Muscle of arm (tissue), 1 donor: ENCODE measurements at regions not wholly inside any gene's neighbourhood (a gene's known extent, or its start where the extent isn't known, plus 50 kb on each side); places are given as distances from the start of the nearest gene placed in this dataset.

Experiments used
- DNase-seq: peaks from one replicate; pipeline ENCODE4 v3.0.0-alpha.2; 2013

DNA sequence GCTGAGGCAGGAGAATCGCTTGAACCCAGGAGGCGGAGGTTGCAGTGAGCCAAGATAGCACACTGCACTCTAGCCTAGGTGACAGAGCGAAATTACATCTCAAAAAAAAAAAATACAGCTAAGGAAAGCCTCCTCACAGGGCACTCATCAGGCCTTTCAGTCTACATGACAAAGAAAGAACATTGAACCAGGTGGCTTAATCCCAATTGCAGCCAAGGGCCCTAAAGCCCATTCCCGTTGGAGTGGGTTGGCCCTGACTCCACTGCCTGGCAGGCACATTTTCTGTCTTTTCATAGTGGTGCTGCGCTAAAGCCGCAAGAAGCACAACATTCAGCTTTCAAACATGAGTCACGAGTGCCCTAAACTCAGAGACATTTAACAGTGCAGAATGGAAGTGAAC lies 372.5 kb downstream of the RNF144A start:
- no peak for DNase-seq

DNA sequence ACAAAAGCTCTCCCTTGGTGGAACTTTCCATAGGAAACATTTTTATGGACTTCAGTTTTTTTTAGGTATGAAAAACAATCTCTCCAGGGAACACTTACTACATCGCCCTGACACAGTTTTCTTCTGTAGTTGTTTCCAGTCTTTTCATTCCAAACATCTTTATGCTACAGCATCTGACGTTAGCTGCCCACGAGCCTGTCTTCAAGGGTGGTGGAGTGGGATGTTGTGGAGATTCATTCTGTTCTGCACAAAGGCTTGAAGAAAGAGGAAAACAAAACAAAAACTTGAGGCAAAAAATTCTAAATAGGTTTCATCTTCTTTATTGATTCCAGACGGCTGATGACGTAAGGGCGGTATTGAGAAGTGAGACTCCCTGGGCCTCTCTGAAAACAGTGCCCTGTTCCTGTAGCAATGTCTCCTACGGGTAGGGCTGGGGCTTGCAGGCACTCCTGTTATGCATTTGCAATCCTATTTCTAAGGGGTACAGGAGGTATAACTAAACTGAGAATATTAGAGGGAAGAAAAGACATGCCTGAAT lies 375.0 kb downstream of the RNF144A start:
- no peak for DNase-seq

DNA sequence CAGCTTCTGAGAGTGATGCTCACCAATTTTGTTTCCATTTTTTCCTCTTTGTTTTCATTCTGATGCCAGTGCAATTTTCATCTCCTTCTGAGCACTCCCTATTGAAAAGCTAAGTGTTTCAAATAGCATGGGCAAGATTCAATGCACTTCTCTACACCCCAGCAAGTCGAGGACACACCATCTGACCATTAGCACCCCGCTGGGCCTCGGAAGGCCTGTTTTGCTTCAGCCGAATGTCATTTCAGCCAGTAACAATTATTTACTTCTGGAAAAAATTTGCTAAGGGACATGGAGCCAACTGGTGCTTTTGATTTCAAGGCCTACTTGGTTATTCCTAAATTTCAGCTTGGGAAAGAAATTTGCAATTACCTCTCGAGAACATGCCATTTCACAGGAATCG lies 392.4 kb downstream of the RNF144A start:
- no peak for DNase-seq

DNA sequence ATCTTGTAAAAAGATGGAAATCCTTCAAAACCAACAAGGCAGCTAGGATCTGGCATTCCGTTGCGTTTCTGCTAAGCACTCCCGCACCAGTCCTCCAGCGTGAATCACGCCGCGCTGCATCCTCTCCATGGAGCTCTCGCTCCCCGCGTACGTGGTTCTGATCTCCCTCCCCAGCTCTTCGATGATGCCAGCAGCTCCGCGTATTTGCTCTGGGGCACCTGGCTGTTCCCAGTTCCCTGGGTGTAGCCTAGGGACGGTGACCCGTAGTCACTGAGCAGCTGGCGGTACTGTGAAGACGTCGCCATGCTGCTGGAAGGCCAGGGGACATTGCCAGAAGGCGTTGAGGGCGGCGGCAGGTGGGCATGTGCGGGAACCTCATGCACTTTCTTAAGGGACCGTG lies 407.5 kb downstream of the RNF144A start:
- no peak for DNase-seq

DNA sequence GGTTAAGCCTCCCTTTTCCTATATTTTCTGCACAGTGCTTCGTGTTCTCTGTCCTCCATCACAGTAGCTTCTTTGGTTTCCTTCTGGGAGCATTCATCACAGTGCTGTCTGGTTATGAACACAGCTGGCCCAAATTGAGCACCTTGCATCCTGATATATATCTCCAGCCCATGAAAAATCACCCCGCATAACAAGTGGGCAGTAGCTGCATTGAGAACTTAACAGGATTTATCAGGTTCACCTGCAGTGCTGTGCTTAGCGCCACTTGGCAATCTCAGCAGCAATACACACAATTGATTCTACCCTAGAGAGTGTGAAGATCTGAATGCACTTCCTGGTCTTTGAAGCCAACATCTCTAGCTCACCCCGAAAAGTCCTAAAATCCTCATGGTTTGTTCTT lies 408.0 kb downstream of the RNF144A start:
- no peak for DNase-seq

DNA sequence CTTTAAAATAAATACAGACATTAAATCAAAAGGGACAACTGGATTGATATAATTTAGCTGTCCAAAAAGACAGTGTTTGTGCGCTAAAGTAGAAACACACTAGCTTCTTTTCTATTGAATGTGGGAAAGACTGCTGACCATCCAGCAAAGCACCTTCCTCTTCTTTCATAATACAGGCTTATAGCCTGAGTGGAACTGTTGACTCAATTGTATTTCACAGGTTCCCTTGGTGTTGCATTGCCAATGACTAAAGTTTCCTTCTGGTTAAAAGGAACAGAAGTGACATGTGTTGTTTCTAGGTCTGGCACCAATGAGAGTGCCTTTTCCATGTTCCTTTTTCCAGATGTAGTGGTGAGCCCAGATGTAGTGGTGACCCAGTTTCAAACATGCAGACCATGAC lies 412.3 kb downstream of the RNF144A start:
- DNase-seq = no peak

DNA sequence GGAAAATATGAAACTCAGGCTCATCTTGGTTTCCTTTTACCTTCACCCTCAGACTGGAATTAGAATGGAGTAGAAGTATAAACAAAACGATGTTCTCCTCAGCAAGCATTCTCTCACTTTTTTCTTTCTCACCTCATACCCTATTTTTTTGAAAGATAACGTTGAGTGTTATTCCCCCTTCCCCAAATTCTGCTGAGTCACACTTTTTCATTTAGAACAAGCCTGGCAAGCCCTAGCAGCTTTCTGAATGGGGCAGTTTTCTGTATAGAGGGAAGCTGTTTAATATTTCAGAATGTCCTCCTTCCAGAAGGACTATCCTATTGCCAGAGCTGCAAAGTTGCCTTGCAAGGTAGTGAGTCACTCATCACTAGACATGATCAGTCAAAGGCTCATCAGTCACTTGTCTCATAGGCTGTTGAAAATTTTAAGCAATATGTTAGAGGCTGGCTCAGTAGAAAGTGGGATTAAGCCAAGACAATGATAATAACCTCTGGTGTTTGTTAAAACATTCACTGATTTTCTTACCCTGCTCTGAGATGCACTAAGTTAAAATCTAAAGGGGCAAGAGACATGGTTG lies 416.1 kb downstream of the RNF144A start:
- no peak for DNase-seq

DNA sequence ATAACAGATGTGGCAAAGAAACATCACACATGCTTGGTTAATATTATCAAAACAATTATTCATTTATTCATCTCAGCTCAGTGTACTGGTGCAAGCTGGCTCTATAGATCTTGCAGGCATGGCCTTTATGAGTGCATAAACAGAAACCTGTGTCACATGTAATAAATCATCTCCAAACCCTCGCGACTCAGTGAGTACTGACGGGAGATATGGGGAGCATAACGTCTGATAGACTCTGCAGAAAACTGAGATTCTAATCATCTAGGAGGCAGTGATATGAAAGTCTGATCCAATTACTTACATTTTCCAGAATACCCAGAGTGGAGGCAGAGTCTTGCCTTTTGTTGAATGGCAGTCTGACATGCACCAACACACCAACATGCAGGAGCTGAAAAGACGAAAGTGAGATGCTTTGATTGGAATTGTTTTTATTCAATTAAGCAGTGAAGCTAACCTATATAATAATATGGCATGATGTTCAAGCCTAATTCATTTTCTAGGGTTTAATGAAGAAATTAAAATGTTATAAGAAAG lies 416.8 kb downstream of the RNF144A start:
- DNase-seq = no peak

DNA sequence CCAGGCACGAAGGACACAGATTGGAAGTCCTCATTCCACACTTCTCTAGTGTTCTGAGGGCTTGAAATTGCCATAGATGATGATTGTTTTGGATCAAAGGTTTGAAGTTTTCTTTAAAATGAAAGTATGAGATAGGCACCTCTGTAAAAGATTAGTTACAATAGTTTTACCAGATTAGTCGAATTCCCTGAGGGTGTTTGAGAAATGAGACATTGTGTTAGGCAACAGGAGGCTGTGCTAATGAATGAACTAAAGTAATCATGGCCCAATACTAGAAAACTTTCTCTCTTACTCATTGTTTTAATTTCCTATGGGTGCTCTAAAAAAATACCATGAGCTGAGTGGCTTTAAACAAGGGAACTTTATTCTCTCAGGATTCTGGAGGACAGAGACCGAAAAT lies 421.7 kb downstream of the RNF144A start:
- no peak for DNase-seq

DNA sequence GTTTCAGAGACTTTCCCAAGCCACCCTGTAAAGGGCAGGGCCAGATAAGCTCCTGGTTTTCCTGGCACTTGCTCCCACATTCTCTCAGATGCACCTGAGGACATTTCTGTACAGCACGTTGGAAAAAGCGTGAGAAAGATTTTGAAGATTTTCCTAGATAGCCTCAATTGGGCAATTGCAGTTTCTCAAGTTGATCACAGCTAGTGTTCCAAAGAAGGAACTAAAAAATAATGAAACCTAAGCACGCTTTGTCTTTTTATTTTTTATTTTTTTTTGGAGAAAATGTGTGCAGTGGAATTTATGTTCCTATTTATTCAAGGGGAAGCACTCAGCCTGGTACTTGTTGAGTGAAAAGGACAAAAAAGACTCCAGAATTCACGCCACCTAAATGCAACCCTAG lies 429.1 kb downstream of the RNF144A start:
- no peak for DNase-seq

DNA sequence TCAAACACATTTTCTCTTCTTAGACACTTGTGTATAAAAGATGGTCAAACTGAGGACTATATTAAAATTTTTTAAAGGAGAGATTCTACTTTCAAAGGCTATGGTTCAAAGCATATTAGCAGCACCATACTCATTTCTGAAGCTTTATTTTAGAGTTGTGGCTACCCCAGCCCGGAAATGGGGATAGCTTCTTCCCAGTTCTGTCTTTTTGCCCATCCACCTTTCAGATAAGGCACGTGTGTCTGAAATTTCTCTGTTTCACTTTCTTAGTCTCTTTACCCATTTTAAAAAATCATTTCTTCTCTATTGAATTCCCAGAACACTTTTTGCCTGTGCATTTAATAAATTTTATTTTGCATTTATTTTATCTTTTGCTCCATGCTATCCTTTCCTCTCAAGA lies 431.5 kb downstream of the RNF144A start:
- no peak for DNase-seq

DNA sequence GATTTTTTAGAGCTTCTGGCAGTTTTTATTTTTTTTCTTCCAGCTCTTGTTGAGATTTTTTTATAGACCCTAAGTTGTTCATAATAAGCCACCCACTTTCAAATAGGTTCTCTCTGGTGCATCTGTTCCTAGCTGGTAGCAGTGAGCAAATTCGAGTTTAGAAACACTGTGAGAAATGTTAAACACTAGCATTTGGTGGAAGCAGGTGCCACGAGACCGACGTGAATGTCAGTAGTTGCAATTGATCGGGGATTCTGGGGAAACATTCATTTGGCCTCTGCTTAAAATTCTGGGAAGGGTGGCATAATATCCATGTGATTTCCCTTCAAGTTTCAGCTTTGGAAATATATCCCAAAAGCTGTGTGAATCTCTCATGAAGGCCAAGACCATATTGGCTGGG lies 435.0 kb downstream of the RNF144A start:
- no peak for DNase-seq

DNA sequence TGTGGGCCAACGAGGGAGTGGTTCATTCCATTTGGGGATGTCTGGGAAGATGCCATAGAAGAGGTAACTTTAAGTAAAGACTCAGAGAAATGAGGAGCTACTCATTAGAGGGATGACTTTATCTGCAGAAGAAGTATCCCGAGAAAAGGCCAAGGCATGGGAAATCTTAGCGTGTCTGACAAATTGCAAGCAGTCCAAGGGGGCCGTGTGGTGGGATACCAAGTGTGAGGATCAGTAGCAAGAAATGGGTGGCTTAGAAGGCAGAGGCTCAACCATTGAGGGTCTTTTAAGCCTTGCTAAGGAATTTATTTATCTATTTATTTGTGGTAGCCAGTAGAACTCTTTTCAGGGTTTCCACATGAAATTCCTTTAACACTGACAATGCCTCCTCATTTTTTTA lies 436.4 kb downstream of the RNF144A start:
- no peak for DNase-seq

DNA sequence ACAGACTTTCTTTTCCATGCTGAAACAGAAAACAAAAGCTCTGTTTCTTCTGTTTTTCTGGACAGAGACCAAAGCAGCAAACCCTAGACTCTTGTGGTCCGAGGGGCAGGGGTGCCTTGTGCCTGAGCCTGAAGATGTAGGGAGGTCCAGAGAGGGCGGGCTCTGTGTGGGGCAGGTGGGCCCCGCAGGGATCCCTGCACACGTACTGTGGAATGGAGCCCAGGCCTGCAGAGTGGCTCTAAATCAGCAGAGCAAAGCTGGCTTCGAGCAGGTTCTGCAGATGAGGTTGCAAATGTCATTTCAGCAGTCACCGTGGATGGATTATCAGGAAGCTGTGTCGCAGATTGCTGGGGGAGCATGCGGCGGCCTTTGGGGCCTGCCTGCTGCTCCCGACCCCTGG lies 438.6 kb downstream of the RNF144A start:
- no peak for DNase-seq

DNA sequence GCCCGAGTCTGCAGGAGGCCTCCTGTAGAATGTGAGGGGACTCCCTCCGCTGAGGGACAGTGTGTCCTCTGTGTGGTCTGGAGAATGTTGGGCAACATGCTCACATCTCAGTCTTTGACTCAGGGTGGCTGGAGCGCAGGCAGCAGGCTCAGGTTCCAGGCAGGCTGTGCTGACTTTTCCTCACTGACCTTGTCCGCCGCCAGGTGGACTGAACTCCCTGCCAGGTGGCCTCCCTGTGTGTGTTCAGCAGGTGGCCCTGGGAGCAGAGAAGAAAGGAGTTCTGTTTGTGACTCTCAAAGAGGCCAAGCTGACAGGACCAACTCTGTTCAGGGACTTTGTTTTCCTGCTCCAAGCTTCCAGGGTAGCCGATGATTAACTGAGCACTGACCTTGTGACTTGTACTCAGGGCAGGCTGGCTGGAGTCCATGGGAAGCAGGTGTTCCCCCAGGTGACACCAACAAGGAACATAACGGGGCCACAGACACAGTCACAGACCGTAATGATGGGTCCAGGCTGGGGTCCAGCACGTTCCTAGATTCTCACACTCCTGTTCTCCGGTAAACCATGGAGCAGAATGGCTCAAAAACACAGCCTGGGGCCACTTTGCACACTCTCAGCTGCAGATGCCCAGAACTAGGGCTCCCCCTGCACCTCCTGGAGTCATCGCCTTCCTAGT lies 439.8 kb downstream of the RNF144A start:
- no peak for DNase-seq

DNA sequence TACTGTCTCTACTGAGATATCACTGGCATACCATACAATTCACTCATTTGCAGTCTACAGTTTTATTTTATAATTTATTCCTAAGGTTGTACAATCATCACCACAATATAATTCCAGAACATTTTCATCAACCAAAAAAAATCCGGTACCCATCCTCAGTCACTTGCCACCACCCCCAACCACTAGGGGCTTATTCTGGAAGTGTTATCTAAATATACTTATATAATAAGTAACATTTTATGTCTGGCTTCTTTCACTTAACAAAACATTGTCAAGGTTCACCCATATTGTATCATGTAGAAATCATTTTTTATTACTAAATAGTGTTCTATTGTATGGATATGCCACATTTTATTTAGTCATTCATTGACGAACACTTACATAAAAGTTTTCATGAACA lies 440.8 kb downstream of the RNF144A start:
- DNase-seq = no peak

DNA sequence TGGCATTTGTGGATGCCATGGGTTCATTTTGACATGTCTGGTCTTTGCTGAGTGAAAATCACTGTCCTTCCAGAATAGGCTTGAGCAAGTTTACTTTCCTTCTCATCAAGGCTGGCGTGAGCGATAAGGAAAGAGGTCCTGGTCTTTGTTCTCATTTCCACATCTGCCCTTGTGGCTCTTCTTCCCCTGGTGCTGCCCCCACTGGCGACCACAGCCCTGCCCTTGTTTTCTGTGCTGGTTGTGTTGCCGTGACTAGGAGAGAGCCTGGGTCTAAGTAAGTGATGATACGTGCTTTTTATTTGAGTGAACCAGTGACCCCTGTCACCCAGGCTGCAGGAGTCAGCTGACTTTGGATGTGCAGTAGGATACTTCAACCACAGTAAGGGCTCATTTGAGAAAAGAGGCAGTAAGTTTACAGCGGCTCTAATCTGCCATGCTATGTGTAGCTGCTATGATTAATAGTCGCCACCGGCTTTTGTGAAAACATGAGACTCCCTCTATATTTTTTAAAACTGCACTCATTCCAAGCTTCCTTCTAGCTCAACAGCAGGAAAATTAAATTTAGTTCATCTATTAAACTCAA lies 441.7 kb downstream of the RNF144A start:
- DNase-seq = no peak

DNA sequence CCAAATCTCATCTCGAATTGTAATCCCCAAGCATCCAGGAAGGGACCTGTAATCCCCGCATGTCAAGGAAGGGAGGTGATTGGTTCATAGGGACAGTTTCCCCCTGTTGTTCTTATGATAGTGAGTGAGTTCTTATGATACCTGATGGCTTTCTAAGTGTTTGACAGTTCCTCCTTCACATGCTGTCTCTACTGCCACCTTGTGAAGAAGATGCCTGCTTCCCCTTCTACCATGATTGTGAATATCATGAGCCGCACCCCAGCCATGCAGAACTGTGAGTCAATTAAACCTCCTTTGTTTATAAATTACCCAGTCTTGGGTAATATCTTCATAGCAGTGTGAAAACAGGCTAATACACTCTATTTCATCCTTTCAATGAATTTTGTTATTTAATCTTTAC lies 446.7 kb downstream of the RNF144A start:
- no peak for DNase-seq

DNA sequence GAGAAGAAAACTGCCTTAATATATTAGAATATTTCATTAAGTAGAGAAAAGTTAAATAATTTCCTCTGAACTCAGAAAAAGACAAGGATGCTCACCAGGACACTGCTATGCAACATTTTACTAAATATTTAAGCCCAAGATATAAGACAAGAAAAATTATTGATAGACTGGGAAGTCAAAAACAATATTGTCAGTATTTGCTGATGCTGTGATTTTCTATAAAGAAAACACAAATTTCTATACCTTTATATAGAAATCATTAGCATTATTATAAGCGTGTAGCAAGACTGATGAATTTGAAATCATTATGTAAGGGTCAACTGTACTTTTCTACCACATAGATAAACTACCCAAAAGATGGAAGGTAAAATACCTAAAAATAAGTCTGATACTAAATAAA lies 451.0 kb downstream of the RNF144A start:
- no peak for DNase-seq

DNA sequence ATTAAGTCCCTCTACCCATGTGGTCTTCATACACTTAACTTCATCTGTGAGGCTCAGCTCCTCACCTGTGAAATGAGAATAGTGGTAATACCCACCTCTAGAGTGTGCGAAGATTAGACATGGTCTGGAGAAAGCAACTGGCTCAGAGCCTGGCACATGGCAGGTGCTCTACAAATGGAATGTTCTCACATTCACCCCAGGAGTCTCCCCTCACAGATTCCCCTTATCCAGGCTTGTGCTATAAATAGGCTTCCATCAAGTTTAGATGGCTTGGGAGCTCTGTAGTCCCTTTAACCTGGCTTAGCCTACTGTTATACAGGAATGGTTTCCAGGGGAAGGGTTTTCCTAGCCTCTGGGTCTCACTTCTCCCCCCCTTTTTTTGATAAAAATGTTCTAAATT lies 455.9 kb downstream of the RNF144A start:
- no peak for DNase-seq

DNA sequence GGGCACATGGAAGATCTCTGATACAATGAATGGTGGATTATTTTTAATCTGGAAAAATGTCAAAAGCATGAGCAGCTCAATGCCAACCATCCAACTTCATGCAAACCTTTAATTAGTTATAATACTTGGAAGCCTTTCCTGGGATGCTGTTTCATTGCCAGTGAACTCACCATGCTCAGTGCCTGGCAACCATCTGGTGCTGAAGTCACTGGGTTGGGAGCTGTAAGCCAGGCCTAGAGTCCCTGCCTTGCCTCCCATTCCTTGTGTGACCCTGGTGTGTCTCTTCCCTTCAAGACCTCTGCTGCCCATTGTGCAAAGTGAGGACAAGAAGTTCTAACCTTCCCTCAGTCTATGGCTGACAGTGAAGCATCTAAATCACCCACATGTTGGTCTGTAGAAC lies 458.7 kb downstream of the RNF144A start:
- DNase-seq = no peak

DNA sequence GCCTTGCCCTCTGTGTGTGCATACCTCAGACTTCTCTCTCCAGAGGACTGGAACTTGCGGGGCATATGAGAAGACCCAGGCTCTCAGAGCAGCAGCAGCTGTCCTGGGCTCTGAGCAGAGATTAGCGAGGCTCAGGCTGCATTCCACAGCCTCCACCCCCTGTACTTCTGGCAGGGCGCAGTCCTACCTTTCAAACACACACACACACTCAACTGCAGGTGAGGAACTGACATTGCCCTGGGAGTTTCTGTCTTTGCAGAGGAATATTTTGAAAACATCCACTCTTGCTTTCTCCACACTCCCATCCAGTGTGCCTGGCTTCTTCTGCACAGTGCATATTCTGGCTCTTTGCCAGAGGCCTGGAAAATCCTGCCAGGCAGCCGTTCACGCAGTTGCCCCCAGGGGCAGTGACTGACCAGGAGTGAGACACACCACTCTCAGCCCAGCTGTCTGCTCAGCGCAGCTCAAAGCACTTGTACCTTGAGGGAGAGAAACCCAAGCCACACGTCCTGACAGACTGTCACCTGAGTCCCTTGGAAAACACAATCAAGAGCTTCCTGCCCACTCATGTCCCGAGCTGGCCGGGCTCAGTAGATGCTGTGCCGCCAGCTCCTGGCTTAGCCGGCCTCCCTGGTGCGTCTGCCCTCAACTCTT lies 460.8 kb downstream of the RNF144A start:
- peak; percentile 28 for DNase-seq

DNA sequence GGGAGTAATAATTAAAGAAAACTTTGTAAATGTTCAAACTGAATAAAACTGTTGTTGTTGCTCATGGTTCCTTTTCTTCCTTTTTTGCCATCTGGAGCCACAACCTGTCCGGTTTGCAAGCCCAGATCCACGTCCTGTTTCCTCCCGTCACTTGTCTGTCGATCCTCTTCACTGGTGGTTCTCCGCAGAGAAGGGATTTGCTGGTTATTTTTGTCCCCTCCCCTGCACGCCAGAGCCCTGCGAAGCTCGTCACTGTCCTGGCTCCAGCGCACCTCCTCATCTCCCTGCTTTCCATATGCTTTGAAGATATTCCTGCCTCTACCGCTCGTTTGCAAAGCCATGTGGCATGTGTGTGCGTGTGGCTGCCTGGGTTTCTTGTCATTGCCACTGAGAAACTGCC lies 461.4 kb downstream of the RNF144A start:
- DNase-seq = peak; percentile 6
